Endothelial cell of umbilical vein (primary cell): ENCODE measurements at regions not wholly inside any gene's neighbourhood (a gene's known extent, or its start where the extent isn't known, plus 50 kb on each side); places are given as distances from the start of the nearest gene placed in this dataset.

Experiments
- EZH2 ChIP-seq: IDR thresholded peaks from 2 replicates; pipeline ENCODE4 v1.6.1; 2012; ENCODE audit warnings: borderline replicate concordance, low read depth, mild to moderate bottlenecking, moderate library complexity, low read length, inconsistent platforms; ENCODE audit not compliant: severe bottlenecking
- POLR2A ChIP-seq: IDR thresholded peaks from 2 replicates; pipeline ENCODE4 v1.6.1; 2012; ENCODE audit warnings: low read depth, mild to moderate bottlenecking, control low read depth, low read length
- TF ChIP-seq, protein P1 (sequence below), 2 donors: IDR thresholded peaks; 1 replicate in 1 of 2; 2 replicates in 1 of 2; pipeline ENCODE4 v1.5.1; 2011; ENCODE audit warnings: low read length in 2 of 2, mild to moderate bottlenecking in 2 of 2, moderate library complexity in 2 of 2, control low read depth in 1 of 2, inconsistent platforms in 1 of 2, low read depth in 1 of 2; ENCODE audit not compliant: insufficient read depth in 1 of 2; ENCODE audit errors: extremely low read depth in 1 of 2

- no peak for TF ChIP-seq EZH2
- TF ChIP-seq, protein P1, sequence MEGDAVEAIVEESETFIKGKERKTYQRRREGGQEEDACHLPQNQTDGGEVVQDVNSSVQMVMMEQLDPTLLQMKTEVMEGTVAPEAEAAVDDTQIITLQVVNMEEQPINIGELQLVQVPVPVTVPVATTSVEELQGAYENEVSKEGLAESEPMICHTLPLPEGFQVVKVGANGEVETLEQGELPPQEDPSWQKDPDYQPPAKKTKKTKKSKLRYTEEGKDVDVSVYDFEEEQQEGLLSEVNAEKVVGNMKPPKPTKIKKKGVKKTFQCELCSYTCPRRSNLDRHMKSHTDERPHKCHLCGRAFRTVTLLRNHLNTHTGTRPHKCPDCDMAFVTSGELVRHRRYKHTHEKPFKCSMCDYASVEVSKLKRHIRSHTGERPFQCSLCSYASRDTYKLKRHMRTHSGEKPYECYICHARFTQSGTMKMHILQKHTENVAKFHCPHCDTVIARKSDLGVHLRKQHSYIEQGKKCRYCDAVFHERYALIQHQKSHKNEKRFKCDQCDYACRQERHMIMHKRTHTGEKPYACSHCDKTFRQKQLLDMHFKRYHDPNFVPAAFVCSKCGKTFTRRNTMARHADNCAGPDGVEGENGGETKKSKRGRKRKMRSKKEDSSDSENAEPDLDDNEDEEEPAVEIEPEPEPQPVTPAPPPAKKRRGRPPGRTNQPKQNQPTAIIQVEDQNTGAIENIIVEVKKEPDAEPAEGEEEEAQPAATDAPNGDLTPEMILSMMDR (IDR thresholded peaks at IDR 0.05; ENCODE audit: extremely low read depth in 1 of 2, insufficient read depth in 1 of 2, low read depth in 1 of 2, low read length in 2 of 2) = no peak
- TF ChIP-seq POLR2A = no peak
Measured at GRCh38 chr13:109281903-109282635, 504.3 kb downstream of the IRS2 start.
